RWPE1 (cell line): ENCODE measurements at regions not wholly inside any gene's neighbourhood (a gene's known extent, or its start where the extent isn't known, plus 50 kb on each side); places are given as distances from the start of the nearest gene placed in this dataset.

ENCODE experiments used
- CTCF ChIA-PET: fragments of 350-600 bp; sonication (Branson Sonifier 250); formaldehyde crosslinking; extraction: SDS; loops from one replicate; lab custom pipeline; 2021; lab: Yijun Ruan, JAX
- POLR2A ChIA-PET: fragments of 400-600 bp; formaldehyde crosslinking; extraction: SDS; loops from one replicate; lab custom pipeline; 2020; ENCODE audit warnings: antibody characterized with exemption; ENCODE audit not compliant: low non-redundant PET; lab: Yijun Ruan, JAX
- DNase-seq: peaks from one replicate; pipeline ENCODE4 v3.0.0; 2012; ENCODE audit warnings: low spot score
- H3K27ac ChIP-seq: fragments of 450-650 bp; 2 replicates; pipeline ENCODE4 v1.5.1; 2017
- CTCF ChIP-seq: fragments of 450-650 bp; conservative IDR thresholded peaks from 2 replicates; pipeline ENCODE4 v1.5.1; 2017; ENCODE audit warnings: low read depth, mild to moderate bottlenecking

GRCh38 chr6:14286144-14286543 is 168.6 kb downstream of the CD83 start:
- CTCF ChIA-PET, result interaction anchor here (0.7 kb wide), 2 partner anchors 33 to 1126 kb away, joined by 3 to 4 read pairs; no protein-coding TSS in a partner anchor
- TF ChIP-seq CTCF, result no peak
- peak; percentile 80 for DNase-seq
- POLR2A ChIA-PET, result no interaction called here
- H3K27ac ChIP-seq, result peak overlapping the region; percentile 80

GRCh38 chr6:14286634-14287428 is 169.3 kb downstream of the CD83 start:
- no peak for DNase-seq
- TF ChIP-seq CTCF, result no peak
- H3K27ac ChIP-seq, result no peak overlapping the region; the same call in 1 of the 2 replicates
- ChIA-PET CTCF (interaction anchor here (0.7 kb wide), 2 partner anchors 33 to 1125 kb away, joined by 3 to 4 read pairs; no protein-coding TSS in a partner anchor), POLR2A (no interaction called here)

- ChIA-PET POLR2A (no interaction called here), CTCF (interaction anchor here (0.7 kb wide), 1 partner anchor 250 kb away, joined by 3 read pairs; no protein-coding TSS in a partner anchor)
- H3K27ac ChIP-seq, result no peak overlapping the region
- no peak for DNase-seq
- no peak for TF ChIP-seq CTCF
Observed at GRCh38 chr6:14287707-14288106, 170.1 kb downstream of the CD83 start.

GRCh38 chr6:14288910-14289309 is 171.3 kb downstream of the CD83 start:
- no peak for TF ChIP-seq CTCF
- CTCF ChIA-PET, result no interaction called here
- POLR2A ChIA-PET, result no interaction called here
- DNase-seq, result no peak
- no peak overlapping the region for H3K27ac ChIP-seq

- TF ChIP-seq CTCF, result no peak
- no peak for DNase-seq
- ChIA-PET CTCF (interaction anchor here (0.7 kb wide), 1 partner anchor 494 kb away, joined by 3 read pairs; no protein-coding TSS in a partner anchor), POLR2A (no interaction called here)
- H3K27ac ChIP-seq, result no peak overlapping the region
Observed at GRCh38 chr6:14290041-14290771, 172.6 kb downstream of the CD83 start.

- TF ChIP-seq CTCF, result no peak
Observed at GRCh38 chr6:14290772-14291330, 173.3 kb downstream of the CD83 start.

More at GRCh38 chr6:14290772-14291330, 173.3 kb downstream of the CD83 start:
- POLR2A ChIA-PET, result no interaction called here
- CTCF ChIA-PET, result interaction anchor here (0.6 kb wide), 1 partner anchor 391 kb away, joined by 4 read pairs; no protein-coding TSS in a partner anchor
- no peak for DNase-seq
- H3K27ac ChIP-seq, result no peak overlapping the region
